HepG2 (cell line): ENCODE measurements at regions not wholly inside any gene's neighbourhood (a gene's known extent, or its start where the extent isn't known, plus 50 kb on each side); places are given as distances from the start of the nearest gene placed in this dataset.

Source experiments
- ATAC-seq: fragments of 200-7000 bp; cut with Tn5 transposase; 3 replicates; pipeline ENCODE4 v1.9.1; 2020; ENCODE audit warnings: mild to moderate bottlenecking, moderate library complexity
- BruUV-seq: library from RNA; stranded (reverse); fragments of 400-500 nt; replicated peaks from 2 replicates; lab custom pipeline; 2021; lab: Mats Ljungman, UMichigan
- CTCF ChIA-PET: fragments of 300-600 bp; formaldehyde crosslinking; extraction: SDS; loops from one replicate; lab custom pipeline; 2021; ENCODE audit warnings: low total read pairs, inconsistent platforms, low intra/inter-chr PET ratio; lab: Yijun Ruan, JAX
- POLR2A ChIA-PET: fragments of 350-600 bp; sonication (Branson Sonifier 250); formaldehyde crosslinking; loops from one replicate; lab custom pipeline; 2020; ENCODE audit warnings: antibody characterized with exemption, inconsistent platforms; lab: Yijun Ruan, JAX
- DNase-seq: peaks from one replicate; pipeline ENCODE4 v3.0.0-alpha.2; 2015; ENCODE audit warnings: low spot score
- FAIRE-seq: peaks from 3 replicates; lab custom pipeline; 2011; peaks lifted over from hg19 to GRCh38; lab: Jason Lieb, UNC
- H2AFZ ChIP-seq: one replicate; pipeline ENCODE4 v1.6.1; 2011; ENCODE audit warnings: low read length, inconsistent platforms
- H3K27ac ChIP-seq: fragments of 300-600 bp; 3 replicates; pipeline ENCODE4 v1.8.0; 2011; ENCODE audit warnings: mixed run types, mild to moderate bottlenecking, mixed read lengths, low read length, inconsistent platforms; ENCODE audit not compliant: insufficient read depth; ENCODE audit errors: extremely low read length
- H3K27me3 ChIP-seq, 2 experiments: fragments of 200-600 bp in 1 of 2; 2 replicates in 1 of 2; 3 replicates in 1 of 2; pipeline versions ENCODE4 v1.6.0 to v1.8.0; 2011; ENCODE audit warnings: low read length in 2 of 2, mild to moderate bottlenecking in 2 of 2, moderate library complexity in 2 of 2, inconsistent platforms in 1 of 2; ENCODE audit not compliant: insufficient read depth in 2 of 2, control insufficient read depth in 1 of 2
- H3K36me3 ChIP-seq, 2 experiments: fragments of 200-600 bp in 1 of 2; replicated peaks in 1 of 2; 2 replicates in 1 of 2; 3 replicates in 1 of 2; pipeline versions ENCODE4 v1.5.1 to v1.8.0; 2011; ENCODE audit warnings: low read length in 2 of 2, inconsistent platforms in 1 of 2; ENCODE audit not compliant: insufficient read depth in 2 of 2, control insufficient read depth in 1 of 2
- H3K4me1 ChIP-seq: 2 replicates; pipeline ENCODE4 v1.5.1; 2012; ENCODE audit warnings: low read length, inconsistent platforms; ENCODE audit not compliant: insufficient read depth
- H3K4me2 ChIP-seq: 2 replicates; pipeline ENCODE4 v1.6.0; 2011; ENCODE audit warnings: low read depth, low read length, inconsistent platforms
- H3K4me3 ChIP-seq, 3 experiments: fragments of 200-600 bp in 1 of 3; sonication (generic), shearing (Covaris generic) in 1 of 3; replicated peaks in 1 of 3; 2 replicates each; pipeline ENCODE4 v1.5.1; 2011 to 2016; ENCODE audit warnings: low read length in 3 of 3, inconsistent platforms in 2 of 3, low read depth in 2 of 3, mild to moderate bottlenecking in 2 of 3, control low read depth in 1 of 3, mixed read lengths in 1 of 3; ENCODE audit not compliant: insufficient read depth in 1 of 3
- H3K79me2 ChIP-seq: one replicate; pipeline ENCODE4 v1.6.1; 2011; ENCODE audit warnings: low read length, inconsistent platforms; ENCODE audit not compliant: insufficient read depth
- H3K9ac ChIP-seq: 2 replicates; pipeline ENCODE4 v1.6.0; 2011; ENCODE audit warnings: mild to moderate bottlenecking, low read depth, low read length, inconsistent platforms; ENCODE audit not compliant: insufficient read depth
- H3K9me3 ChIP-seq: 2 replicates; pipeline ENCODE4 v1.5.1; 2012; ENCODE audit warnings: mild to moderate bottlenecking, low read length
- H4K20me1 ChIP-seq: 2 replicates; pipeline ENCODE4 v1.6.0; 2011; ENCODE audit warnings: inconsistent platforms, mild to moderate bottlenecking, low read length, moderate library complexity; ENCODE audit not compliant: insufficient read depth
- PRDM15 ChIP-seq: sonication (generic); formaldehyde crosslinking; IDR thresholded peaks from 2 replicates; pipeline ENCODE4 v1.4.0; 2020; ENCODE audit warnings: missing genetic modification reagents
- SRSF1 ChIP-seq: fragments of 200-400 bp; formaldehyde crosslinking; optimal IDR thresholded peaks from 2 replicates; pipeline ENCODE3; 2017; ENCODE audit warnings: mild to moderate bottlenecking, low read depth, low read length, moderate library complexity
- TBX2 ChIP-seq: sonication (generic); formaldehyde crosslinking; IDR thresholded peaks from 2 replicates; pipeline ENCODE4 v1.5.0; 2020; ENCODE audit warnings: missing genetic modification reagents, mild to moderate bottlenecking, borderline replicate concordance
- ZFX ChIP-seq: sonication (generic); formaldehyde crosslinking; IDR thresholded peaks from 2 replicates; pipeline ENCODE4 v1.4.0; 2020; ENCODE audit warnings: mild to moderate bottlenecking, low read depth, missing genetic modification reagents, moderate library complexity
- WGBS: methylation state at CpG from one replicate; pipeline ENCODE4 v1.1.6; 2017; ENCODE audit warnings: low lambda C conversion rate; 5-methylcytosine and 5-hydroxymethylcytosine counted together
- in situ Hi-C: cut with HindIII; loops from 2 replicates; pipeline ENCODE4 v1.10.0; 2017; ENCODE audit warnings: low pct_unique_long_range_greater_than_20kb; ENCODE audit not compliant: extremely low pct_ligation_motif_present
- intact Hi-C: fragments of 100-400 bp; cut with micrococcal nuclease; formaldehyde crosslinking; loops from one replicate; pipeline ENCODE4 v1.10.0; 2022; ENCODE audit not compliant: unreplicated experiment
- TF ChIP-seq, protein P1 (sequence below): sonication (generic); formaldehyde crosslinking; IDR thresholded peaks from 2 replicates; pipeline ENCODE4 v1.5.1; 2020; ENCODE audit warnings: mild to moderate bottlenecking, missing genetic modification reagents, borderline replicate concordance

DNA sequence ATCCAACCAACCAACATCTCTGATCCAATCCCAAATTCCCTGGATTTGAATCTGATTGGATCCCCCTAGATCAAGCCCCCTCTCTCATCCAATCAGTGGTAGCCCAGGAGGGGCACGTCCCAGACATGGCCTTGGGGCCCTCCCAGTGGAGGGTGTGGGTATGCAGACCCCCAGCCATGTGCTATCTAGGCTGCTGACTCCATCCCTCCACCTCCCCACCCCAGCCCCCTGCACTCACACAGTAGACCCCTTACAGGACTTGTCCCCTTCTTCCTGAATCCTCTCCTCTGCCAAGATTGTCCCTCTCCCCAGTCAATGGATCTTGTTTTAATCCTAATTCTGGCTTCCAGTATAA, 153.4 kb downstream of the OAT start:
- BruUV-seq: no TSS peak
- Histone ChIP-seq H3K27me3 (peaks cover 14 to 76% of the 10 kb centered on the region in 2 experiments), H3K4me2 (no peak overlapping the region), H3K4me3 (no peak overlapping the region), H3K9ac (no peak overlapping the region), H3K79me2 (no peaks in the 10 kb centered on the region), H3K9me3 (no peaks in the 10 kb centered on the region), H2AFZ (no peak overlapping the region), H4K20me1 (no peaks in the 10 kb centered on the region), H3K36me3 (no peaks in the 10 kb centered on the region), H3K4me1 (no peaks in the 10 kb centered on the region), H3K27ac (no peak overlapping the region)
- no peak for ATAC-seq
- in situ Hi-C loops: loop anchor here (25.0 kb wide), 1 partner anchor 278 kb away; no protein-coding TSS in a partner anchor
- no peak for FAIRE-seq
- DNase-seq: no peak
- intact Hi-C loops: no loop called here
- ChIA-PET POLR2A (no interaction called here), CTCF (no interaction called here)
- WGBS: 0% methylated on average over 1 of the region's 1 CpG
- TF ChIP-seq PRDM15 (CRISPR knock-in tag): no peak
- TF ChIP-seq, protein P1, sequence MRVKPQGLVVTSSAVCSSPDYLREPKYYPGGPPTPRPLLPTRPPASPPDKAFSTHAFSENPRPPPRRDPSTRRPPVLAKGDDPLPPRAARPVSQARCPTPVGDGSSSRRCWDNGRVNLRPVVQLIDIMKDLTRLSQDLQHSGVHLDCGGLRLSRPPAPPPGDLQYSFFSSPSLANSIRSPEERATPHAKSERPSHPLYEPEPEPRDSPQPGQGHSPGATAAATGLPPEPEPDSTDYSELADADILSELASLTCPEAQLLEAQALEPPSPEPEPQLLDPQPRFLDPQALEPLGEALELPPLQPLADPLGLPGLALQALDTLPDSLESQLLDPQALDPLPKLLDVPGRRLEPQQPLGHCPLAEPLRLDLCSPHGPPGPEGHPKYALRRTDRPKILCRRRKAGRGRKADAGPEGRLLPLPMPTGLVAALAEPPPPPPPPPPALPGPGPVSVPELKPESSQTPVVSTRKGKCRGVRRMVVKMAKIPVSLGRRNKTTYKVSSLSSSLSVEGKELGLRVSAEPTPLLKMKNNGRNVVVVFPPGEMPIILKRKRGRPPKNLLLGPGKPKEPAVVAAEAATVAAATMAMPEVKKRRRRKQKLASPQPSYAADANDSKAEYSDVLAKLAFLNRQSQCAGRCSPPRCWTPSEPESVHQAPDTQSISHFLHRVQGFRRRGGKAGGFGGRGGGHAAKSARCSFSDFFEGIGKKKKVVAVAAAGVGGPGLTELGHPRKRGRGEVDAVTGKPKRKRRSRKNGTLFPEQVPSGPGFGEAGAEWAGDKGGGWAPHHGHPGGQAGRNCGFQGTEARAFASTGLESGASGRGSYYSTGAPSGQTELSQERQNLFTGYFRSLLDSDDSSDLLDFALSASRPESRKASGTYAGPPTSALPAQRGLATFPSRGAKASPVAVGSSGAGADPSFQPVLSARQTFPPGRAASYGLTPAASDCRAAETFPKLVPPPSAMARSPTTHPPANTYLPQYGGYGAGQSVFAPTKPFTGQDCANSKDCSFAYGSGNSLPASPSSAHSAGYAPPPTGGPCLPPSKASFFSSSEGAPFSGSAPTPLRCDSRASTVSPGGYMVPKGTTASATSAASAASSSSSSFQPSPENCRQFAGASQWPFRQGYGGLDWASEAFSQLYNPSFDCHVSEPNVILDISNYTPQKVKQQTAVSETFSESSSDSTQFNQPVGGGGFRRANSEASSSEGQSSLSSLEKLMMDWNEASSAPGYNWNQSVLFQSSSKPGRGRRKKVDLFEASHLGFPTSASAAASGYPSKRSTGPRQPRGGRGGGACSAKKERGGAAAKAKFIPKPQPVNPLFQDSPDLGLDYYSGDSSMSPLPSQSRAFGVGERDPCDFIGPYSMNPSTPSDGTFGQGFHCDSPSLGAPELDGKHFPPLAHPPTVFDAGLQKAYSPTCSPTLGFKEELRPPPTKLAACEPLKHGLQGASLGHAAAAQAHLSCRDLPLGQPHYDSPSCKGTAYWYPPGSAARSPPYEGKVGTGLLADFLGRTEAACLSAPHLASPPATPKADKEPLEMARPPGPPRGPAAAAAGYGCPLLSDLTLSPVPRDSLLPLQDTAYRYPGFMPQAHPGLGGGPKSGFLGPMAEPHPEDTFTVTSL (CRISPR knock-in tag): no peak
- TF ChIP-seq TBX2: no peak
- TF ChIP-seq ZFX (CRISPR knock-in tag): no peak
- TF ChIP-seq SRSF1: no peak
